Mesendoderm (in vitro differentiated cells): ENCODE measurements at regions not wholly inside any gene's neighbourhood (a gene's known extent, or its start where the extent isn't known, plus 50 kb on each side); places are given as distances from the start of the nearest gene placed in this dataset.

Experiments
- DNase-seq: peaks from one replicate; pipeline ENCODE4 v3.0.0; 2013
- H2AK5ac ChIP-seq: 2 replicates; pipeline ENCODE4 v1.6.1; 2013; ENCODE audit warnings: low read length, inconsistent platforms
- H2BK120ac ChIP-seq: 2 replicates; pipeline ENCODE4 v1.6.1; 2013; ENCODE audit warnings: low read depth, mild to moderate bottlenecking, low read length, moderate library complexity, mixed read lengths
- H2BK15ac ChIP-seq: replicated peaks from 2 replicates; pipeline ENCODE4 v1.6.1; 2013; ENCODE audit warnings: low read depth, mild to moderate bottlenecking, moderate library complexity
- H2BK5ac ChIP-seq: 2 replicates; pipeline ENCODE4 v1.6.1; 2013; ENCODE audit warnings: low read length, inconsistent platforms
- H3K18ac ChIP-seq: 2 replicates; pipeline ENCODE4 v1.6.1; 2013; ENCODE audit warnings: mild to moderate bottlenecking, low read length, mixed read lengths
- H3K23ac ChIP-seq: one replicate; pipeline ENCODE4 v1.6.1; 2013; ENCODE audit warnings: low read length
- H3K27ac ChIP-seq: 2 replicates; pipeline ENCODE4 v1.5.1; 2013; ENCODE audit warnings: low read depth, mild to moderate bottlenecking, inconsistent platforms, low read length, moderate library complexity
- H3K27me3 ChIP-seq: 2 replicates; pipeline ENCODE4 v1.6.1; 2013; ENCODE audit warnings: low read length, control low read depth, mild to moderate bottlenecking, inconsistent platforms; ENCODE audit not compliant: insufficient read depth, poor library complexity
- H3K36me3 ChIP-seq: 2 replicates; pipeline ENCODE4 v1.6.1; 2013; ENCODE audit warnings: low read length, inconsistent platforms; ENCODE audit not compliant: control insufficient read depth, insufficient read depth
- H3K4ac ChIP-seq: one replicate; pipeline ENCODE4 v1.6.1; 2013; ENCODE audit warnings: low read depth, mild to moderate bottlenecking, low read length, moderate library complexity
- H3K4me1 ChIP-seq: 2 replicates; pipeline ENCODE4 v1.6.1; 2013; ENCODE audit warnings: low read depth, low read length, inconsistent platforms; ENCODE audit not compliant: control insufficient read depth
- H3K4me2 ChIP-seq: 2 replicates; pipeline ENCODE4 v1.6.1; 2013; ENCODE audit warnings: low read length
- H3K4me3 ChIP-seq: 2 replicates; pipeline ENCODE4 v1.5.1; 2013; ENCODE audit warnings: mild to moderate bottlenecking, low read length
- H3K56ac ChIP-seq: one replicate; pipeline ENCODE4 v1.6.1; 2013; ENCODE audit warnings: low read length
- H3K79me1 ChIP-seq: 2 replicates; pipeline ENCODE4 v1.6.1; 2013; ENCODE audit warnings: low read length, inconsistent platforms
- H3K79me2 ChIP-seq: 2 replicates; pipeline ENCODE4 v1.6.1; 2013; ENCODE audit warnings: mild to moderate bottlenecking, low read length; ENCODE audit not compliant: control insufficient read depth, insufficient read depth
- H3K9ac ChIP-seq: 2 replicates; pipeline ENCODE4 v1.6.1; 2013; ENCODE audit warnings: low read length, inconsistent platforms
- H4K5ac ChIP-seq: one replicate; pipeline ENCODE4 v1.6.1; 2013; ENCODE audit warnings: low read length
- H4K8ac ChIP-seq: one replicate; pipeline ENCODE4 v1.6.1; 2013; ENCODE audit warnings: low read depth, mild to moderate bottlenecking, control low read depth, low read length, moderate library complexity
- WGBS: extraction: QIAGEN DNeasy Blood & Tissue Kit; methylation state at CpG from one replicate; pipeline ENCODE4 v1.1.7; 2013; ENCODE audit warnings: low lambda C conversion rate, missing lambda C conversion rate; ENCODE audit not compliant: insufficient coverage; ENCODE audit errors: extremely low coverage; 5-methylcytosine and 5-hydroxymethylcytosine counted together

DNA sequence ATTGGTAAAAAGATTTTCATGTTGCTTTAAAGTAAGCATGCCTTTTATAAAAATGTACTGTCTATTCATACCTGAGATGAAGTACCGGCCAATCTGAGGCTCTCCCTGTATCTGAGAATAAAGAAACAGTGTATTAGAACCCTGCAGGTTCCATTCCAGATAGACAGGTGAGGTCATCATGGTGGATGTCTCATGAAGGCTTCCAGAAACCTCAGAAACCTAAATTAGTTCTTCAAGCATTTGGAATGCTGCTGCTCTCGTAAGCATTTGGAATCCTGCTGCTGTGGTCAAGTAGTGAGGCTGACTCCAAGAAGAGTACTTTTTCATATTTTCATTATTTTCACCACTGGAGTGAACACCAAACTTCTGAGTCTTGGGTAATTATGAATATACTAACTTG is 642.3 kb downstream of the MAFB start:
- Histone ChIP-seq H3K27ac (no peak overlapping the region), H3K4me1 (no peaks in the 10 kb centered on the region), H2BK15ac (no peak overlapping the region), H3K18ac (no peak overlapping the region), H3K9ac (no peak overlapping the region), H3K56ac (no peak overlapping the region), H2AK5ac (no peak overlapping the region), H3K36me3 (no peaks in the 10 kb centered on the region), H3K4me2 (no peak overlapping the region), H3K4ac (no peak overlapping the region), H3K23ac (no peak overlapping the region), H3K79me2 (no peaks in the 10 kb centered on the region), H2BK5ac (no peak overlapping the region), H3K4me3 (no peak overlapping the region), H4K5ac (no peak overlapping the region), H3K27me3 (no peaks in the 10 kb centered on the region), H4K8ac (no peak overlapping the region), H2BK120ac (no peak overlapping the region), H3K79me1 (no peaks in the 10 kb centered on the region)
- no peak for DNase-seq
- no CpG with 5 or more reads among the region's 2 CpGs for WGBS

GRCh38 chr20:40037511-40037910 is 651.5 kb downstream of the MAFB start:
- no peak overlapping the region for H3K56ac ChIP-seq
- no peak overlapping the region for H2BK15ac ChIP-seq
- no peak overlapping the region for H2BK120ac ChIP-seq
- no peaks in the 10 kb centered on the region for H3K4me1 ChIP-seq
- H3K23ac ChIP-seq = no peak overlapping the region
- H3K36me3 ChIP-seq = no peaks in the 10 kb centered on the region
- no peak overlapping the region for H3K4me3 ChIP-seq
- no peak overlapping the region for H2AK5ac ChIP-seq
- H3K79me2 ChIP-seq = no peaks in the 10 kb centered on the region
- no peak overlapping the region for H3K9ac ChIP-seq
- WGBS = no CpG with 5 or more reads among the region's 1 CpG
- no peak overlapping the region for H3K4me2 ChIP-seq
- no peaks in the 10 kb centered on the region for H3K79me1 ChIP-seq
- no peak for DNase-seq
- no peaks in the 10 kb centered on the region for H3K27me3 ChIP-seq
- no peak overlapping the region for H2BK5ac ChIP-seq
- H3K4ac ChIP-seq = no peak overlapping the region
- no peak overlapping the region for H3K27ac ChIP-seq
- H4K5ac ChIP-seq = no peak overlapping the region
- no peak overlapping the region for H3K18ac ChIP-seq
- H4K8ac ChIP-seq = no peak overlapping the region

GRCh38 chr20:40029589-40029988 is 659.4 kb downstream of the MAFB start:
- no peaks in the 10 kb centered on the region for H3K79me2 ChIP-seq
- no peak for DNase-seq
- H4K5ac ChIP-seq = no peak overlapping the region
- no peak overlapping the region for H3K4me3 ChIP-seq
- no peak overlapping the region for H3K56ac ChIP-seq
- no peak overlapping the region for H3K27ac ChIP-seq
- H4K8ac ChIP-seq = no peak overlapping the region
- no peak overlapping the region for H3K9ac ChIP-seq
- no peak overlapping the region for H3K18ac ChIP-seq
- H3K4me2 ChIP-seq = no peak overlapping the region
- H3K4ac ChIP-seq = no peak overlapping the region
- no peak overlapping the region for H3K23ac ChIP-seq
- no peaks in the 10 kb centered on the region for H3K79me1 ChIP-seq
- no peaks in the 10 kb centered on the region for H3K27me3 ChIP-seq
- H2BK5ac ChIP-seq = no peak overlapping the region
- H2BK15ac ChIP-seq = no peak overlapping the region
- no CpG with 5 or more reads among the region's 2 CpGs for WGBS
- no peaks in the 10 kb centered on the region for H3K4me1 ChIP-seq
- H2AK5ac ChIP-seq = no peak overlapping the region
- no peak overlapping the region for H2BK120ac ChIP-seq
- no peaks in the 10 kb centered on the region for H3K36me3 ChIP-seq

- H2AK5ac ChIP-seq = no peak overlapping the region
- no peak overlapping the region for H3K23ac ChIP-seq
- no CpG with 5 or more reads among the region's 5 CpGs for WGBS
- no peak overlapping the region for H4K5ac ChIP-seq
- no peak overlapping the region for H3K9ac ChIP-seq
- H3K79me1 ChIP-seq = no peaks in the 10 kb centered on the region
- no peaks in the 10 kb centered on the region for H3K79me2 ChIP-seq
- no peak overlapping the region for H2BK15ac ChIP-seq
- H3K4me2 ChIP-seq = no peak overlapping the region
- H4K8ac ChIP-seq = no peak overlapping the region
- no peak overlapping the region for H3K56ac ChIP-seq
- no peak overlapping the region for H3K27ac ChIP-seq
- H3K4me1 ChIP-seq = no peaks in the 10 kb centered on the region
- H3K4ac ChIP-seq = no peak overlapping the region
- H3K27me3 ChIP-seq = no peaks in the 10 kb centered on the region
- H3K18ac ChIP-seq = no peak overlapping the region
- no peak overlapping the region for H2BK5ac ChIP-seq
- H3K36me3 ChIP-seq = no peaks in the 10 kb centered on the region
- DNase-seq = no peak
- H3K4me3 ChIP-seq = no peak overlapping the region
- no peak overlapping the region for H2BK120ac ChIP-seq
Observed at GRCh38 chr20:40019510-40019909, 669.5 kb downstream of the MAFB start.

DNA sequence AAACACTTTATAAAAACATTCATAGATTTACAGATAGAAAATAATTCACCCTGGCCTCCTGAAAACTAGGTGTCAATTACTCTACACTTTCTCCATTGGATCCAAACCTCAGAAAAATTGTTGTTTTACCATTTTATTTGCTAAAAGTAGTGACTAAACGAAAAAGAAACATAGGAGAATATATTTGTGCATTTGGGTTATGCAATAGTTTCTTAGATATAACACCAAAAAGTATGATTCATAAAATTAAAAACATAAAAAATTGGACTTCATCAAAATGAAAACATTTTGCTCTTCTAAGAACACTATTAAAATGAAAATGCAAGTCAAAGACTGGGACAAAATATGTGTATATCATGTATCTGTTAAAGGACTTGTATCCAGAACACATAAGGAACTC is 671.3 kb downstream of the MAFB start:
- Histone ChIP-seq H3K23ac (no peak overlapping the region), H2BK15ac (no peak overlapping the region), H2BK5ac (no peak overlapping the region), H3K4me1 (no peaks in the 10 kb centered on the region), H3K4me2 (no peak overlapping the region), H3K79me2 (no peaks in the 10 kb centered on the region), H3K4ac (no peak overlapping the region), H2AK5ac (no peak overlapping the region), H3K79me1 (no peaks in the 10 kb centered on the region), H3K9ac (no peak overlapping the region), H3K27me3 (no peaks in the 10 kb centered on the region), H3K36me3 (no peaks in the 10 kb centered on the region), H4K5ac (no peak overlapping the region), H2BK120ac (no peak overlapping the region), H3K18ac (no peak overlapping the region), H3K4me3 (no peak overlapping the region), H3K56ac (no peak overlapping the region), H4K8ac (no peak overlapping the region), H3K27ac (no peak overlapping the region)
- no CpG with 5 or more reads among the region's 1 CpG for WGBS
- DNase-seq = no peak

GRCh38 chr20:40016890-40017289 is 672.1 kb downstream of the MAFB start:
- no peak overlapping the region for H3K4me3 ChIP-seq
- H2BK5ac ChIP-seq = no peak overlapping the region
- H2AK5ac ChIP-seq = no peak overlapping the region
- H3K27me3 ChIP-seq = no peaks in the 10 kb centered on the region
- H3K27ac ChIP-seq = no peak overlapping the region
- H2BK15ac ChIP-seq = no peak overlapping the region
- H3K4me2 ChIP-seq = no peak overlapping the region
- H3K23ac ChIP-seq = no peak overlapping the region
- no peak overlapping the region for H3K18ac ChIP-seq
- H4K5ac ChIP-seq = no peak overlapping the region
- H3K9ac ChIP-seq = no peak overlapping the region
- no peaks in the 10 kb centered on the region for H3K79me2 ChIP-seq
- no peak overlapping the region for H4K8ac ChIP-seq
- no peak overlapping the region for H2BK120ac ChIP-seq
- H3K36me3 ChIP-seq = no peaks in the 10 kb centered on the region
- H3K4me1 ChIP-seq = no peaks in the 10 kb centered on the region
- DNase-seq = no peak
- no peak overlapping the region for H3K56ac ChIP-seq
- no peaks in the 10 kb centered on the region for H3K79me1 ChIP-seq
- no CpG with 5 or more reads among the region's 4 CpGs for WGBS
- no peak overlapping the region for H3K4ac ChIP-seq
